Aorta (tissue), 5 donors: ENCODE measurements at regions not wholly inside any gene's neighbourhood (a gene's known extent, or its start where the extent isn't known, plus 50 kb on each side); places are given as distances from the start of the nearest gene placed in this dataset.

Experiments used
- ATAC-seq: fragments of 200-7000 bp; cut with Tn5 transposase; one replicate; pipeline ENCODE4 v1.9.1; 2022; ENCODE audit warnings: moderate library complexity; ENCODE audit not compliant: low FRiP score
- DNase-seq, 2 donors: peaks; one replicate each; pipeline ENCODE4 v3.0.0-alpha.2; 2020
- H3K27ac ChIP-seq, 2 donors: one replicate each; pipeline ENCODE4 v1.5.1; 2013; ENCODE audit warnings: low read length in 2 of 2, mild to moderate bottlenecking in 2 of 2, moderate library complexity in 2 of 2, control low read depth in 1 of 2, inconsistent platforms in 1 of 2, low read depth in 1 of 2
- H3K27me3 ChIP-seq, 2 donors: one replicate each; pipeline ENCODE4 v1.6.1; 2013; ENCODE audit warnings: control low read depth in 1 of 2, low read length in 1 of 2, mild to moderate bottlenecking in 1 of 2, moderate library complexity in 1 of 2; ENCODE audit not compliant: insufficient read depth in 2 of 2, control insufficient read depth in 1 of 2
- H3K36me3 ChIP-seq, 2 donors: one replicate each; pipeline ENCODE4 v1.6.1; 2013; ENCODE audit warnings: control low read depth in 1 of 2, low read length in 1 of 2, mild to moderate bottlenecking in 1 of 2; ENCODE audit not compliant: insufficient read depth in 2 of 2, control insufficient read depth in 1 of 2
- H3K4me1 ChIP-seq, 2 donors: one replicate each; pipeline ENCODE4 v1.6.1; 2013; ENCODE audit warnings: low read length in 2 of 2, control low read depth in 1 of 2, mild to moderate bottlenecking in 1 of 2, moderate library complexity in 1 of 2; ENCODE audit not compliant: insufficient read depth in 2 of 2, control insufficient read depth in 1 of 2
- H3K4me3 ChIP-seq, 2 donors: one replicate each; pipeline ENCODE4 v1.5.1; 2013; ENCODE audit warnings: low read length in 2 of 2, control low read depth in 1 of 2, mild to moderate bottlenecking in 1 of 2
- H3K9me3 ChIP-seq: one replicate; pipeline ENCODE4 v1.6.1; 2013; ENCODE audit warnings: mild to moderate bottlenecking, low read length; ENCODE audit not compliant: control insufficient read depth
- WGBS, 2 donors: extraction: QIAGEN DNeasy Blood & Tissue Kit; methylation state at CpG; one replicate each; pipeline ENCODE4 v1.1.7; 2013; 5-methylcytosine and 5-hydroxymethylcytosine counted together
- intact Hi-C, 2 donors: fragments of 100-400 bp; cut with DNase I; formaldehyde crosslinking; loops; one replicate each; pipeline versions ENCODE4 v1.14.2 to v1.15.0; 2022
- donor health status: healthy with polysubstance abuse.
- donor health status: Bipolar disorder and iron deficiency.
- donor health status: DM: no; HTN: no; CAD: no.
- donor health status: DM: no; HTN: no; CAD: no.
- donor health status: DM: yes; HTN: yes; CAD: no.

DNA sequence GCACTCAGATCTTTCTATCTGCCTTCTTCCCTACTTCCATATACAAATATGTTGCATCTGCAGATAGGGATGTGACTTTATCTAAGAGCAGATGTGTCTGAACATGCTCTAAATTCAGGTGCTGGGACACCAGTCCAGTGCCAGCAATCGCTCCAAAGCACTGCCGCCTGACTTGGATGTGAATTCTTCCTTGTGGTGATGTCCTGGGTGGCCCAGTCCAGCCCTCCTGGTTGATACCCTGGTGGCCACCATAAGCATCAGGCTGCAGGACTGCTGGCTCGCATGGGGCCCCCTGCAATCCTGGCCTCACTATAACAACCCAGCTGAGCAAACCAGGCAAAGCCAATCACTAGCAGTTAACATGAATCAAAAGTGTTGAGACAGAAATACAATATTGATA is 149.2 kb upstream of the PDE1C start:
- no peak for DNase-seq
- 93 to 96% methylated on average over 3 of the region's 3 CpGs for WGBS, 2 donors
- no peaks in the 10 kb centered on the region for H3K4me1 ChIP-seq

DNA sequence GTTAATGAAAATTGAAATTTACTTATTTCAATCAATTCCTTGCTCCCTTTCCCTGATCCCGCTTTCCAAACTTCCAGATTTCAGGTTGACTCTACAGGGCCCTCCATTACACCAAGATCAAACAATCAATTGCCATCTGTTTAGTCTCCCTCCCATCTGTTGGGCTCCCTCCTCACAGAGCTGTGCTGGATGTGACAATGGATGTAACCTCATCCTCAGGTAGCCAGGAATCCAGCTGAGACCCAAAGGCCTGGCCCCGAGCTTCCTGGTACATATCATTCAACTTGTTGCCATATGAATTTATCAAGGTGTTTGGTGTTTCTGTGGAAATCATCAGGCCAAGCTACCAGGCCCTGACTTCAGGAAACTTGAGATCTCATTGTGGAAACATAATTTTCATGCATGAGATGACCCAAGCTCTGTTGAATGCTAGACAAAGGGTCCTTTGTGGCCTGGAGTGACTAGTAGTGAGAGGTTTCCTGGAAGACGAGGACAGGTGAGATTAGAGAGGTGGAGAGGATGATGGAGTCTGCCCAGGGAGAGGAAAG is 148.6 kb upstream of the PDE1C start:
- H3K9me3 ChIP-seq = no peaks in the 10 kb centered on the region
- H3K27ac ChIP-seq = no peak overlapping the region
- intact Hi-C loops = no loop called here
- H3K4me3 ChIP-seq = no peak overlapping the region
- WGBS, 2 donors = 63 to 79% methylated on average over 3 of the region's 3 CpGs
- no peaks in the 10 kb centered on the region for H3K36me3 ChIP-seq
- ATAC-seq (no peak), DNase-seq (no peak)
- no peaks in the 10 kb centered on the region for H3K4me1 ChIP-seq
- no peaks in the 10 kb centered on the region for H3K27me3 ChIP-seq

More for the DNA sequence above, 149.2 kb upstream of the PDE1C start:
- H3K27me3 ChIP-seq = no peaks in the 10 kb centered on the region
- no peak overlapping the region for H3K4me3 ChIP-seq
- H3K36me3 ChIP-seq = no peaks in the 10 kb centered on the region
- no peak for ATAC-seq
- no peak overlapping the region for H3K27ac ChIP-seq
- H3K9me3 ChIP-seq = no peaks in the 10 kb centered on the region
- intact Hi-C loops = no loop called here

DNA sequence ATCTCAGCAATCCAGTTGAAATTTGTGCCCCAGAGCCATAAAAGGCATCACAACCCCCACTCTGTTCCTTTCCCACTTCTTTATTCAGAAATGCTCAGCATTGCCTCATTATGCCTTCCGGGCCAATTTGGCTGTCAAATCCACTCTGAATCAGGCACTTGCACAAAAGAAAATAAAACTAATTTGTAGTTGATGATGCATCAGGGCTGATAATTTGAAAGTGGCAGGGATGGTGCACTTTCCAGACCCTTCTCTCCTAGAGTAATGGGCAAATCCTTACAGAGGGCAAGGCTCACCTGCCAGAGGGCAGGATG is 147.9 kb upstream of the PDE1C start:
- WGBS, 2 donors = 12 to 25% methylated on average over 1 of the region's 1 CpG
- intact Hi-C loops = no loop called here
- Histone ChIP-seq H3K4me3 (no peak overlapping the region), H3K27me3 (no peaks in the 10 kb centered on the region), H3K9me3 (no peaks in the 10 kb centered on the region), H3K36me3 (no peaks in the 10 kb centered on the region), H3K4me1 (no peaks in the 10 kb centered on the region), H3K27ac (no peak overlapping the region)
- ATAC-seq = no peak
- DNase-seq = no peak

GRCh38 chr7:32217341-32218153 is 147.3 kb upstream of the PDE1C start:
- ATAC-seq = no peak
- intact Hi-C loops = no loop called here

GRCh38 chr7:32216759-32217158 is 146.6 kb upstream of the PDE1C start:
- intact Hi-C loops = no loop called here
- H3K27ac ChIP-seq = no peak overlapping the region

More at GRCh38 chr7:32217341-32218153, 147.3 kb upstream of the PDE1C start:
- 44 to 51% methylated on average over 5 of the region's 5 CpGs for WGBS, 2 donors
- no peak overlapping the region for H3K27ac ChIP-seq
- no peak overlapping the region for H3K4me3 ChIP-seq
- H3K36me3 ChIP-seq = no peaks in the 10 kb centered on the region
- H3K27me3 ChIP-seq = no peaks in the 10 kb centered on the region
- no peaks in the 10 kb centered on the region for H3K4me1 ChIP-seq
- DNase-seq = no peak
- H3K9me3 ChIP-seq = no peaks in the 10 kb centered on the region

GRCh38 chr7:32215697-32216096 is 145.5 kb upstream of the PDE1C start:
- no peaks in the 10 kb centered on the region for H3K27me3 ChIP-seq
- no peak for DNase-seq
- ATAC-seq = no peak
- H3K9me3 ChIP-seq = no peaks in the 10 kb centered on the region
- no peaks in the 10 kb centered on the region for H3K4me1 ChIP-seq
- intact Hi-C loops = no loop called here
- H3K27ac ChIP-seq = no peak overlapping the region
- no peaks in the 10 kb centered on the region for H3K36me3 ChIP-seq
- WGBS, 2 donors = 60 to 79% methylated on average over 1 of the region's 1 CpG
- no peak overlapping the region for H3K4me3 ChIP-seq

More at GRCh38 chr7:32216759-32217158, 146.6 kb upstream of the PDE1C start:
- Histone ChIP-seq H3K36me3 (no peaks in the 10 kb centered on the region), H3K4me1 (no peaks in the 10 kb centered on the region), H3K9me3 (no peaks in the 10 kb centered on the region), H3K27me3 (no peaks in the 10 kb centered on the region), H3K4me3 (no peak overlapping the region)
- DNase-seq (no peak), ATAC-seq (no peak)
- WGBS, 2 donors = 86 to 87% methylated on average over 4 of the region's 4 CpGs

- H3K27ac ChIP-seq = no peak overlapping the region
- no peaks in the 10 kb centered on the region for H3K36me3 ChIP-seq
- no peak overlapping the region for H3K4me3 ChIP-seq
- no peak for ATAC-seq
- H3K4me1 ChIP-seq = no peaks in the 10 kb centered on the region
- H3K9me3 ChIP-seq = no peaks in the 10 kb centered on the region
- no peaks in the 10 kb centered on the region for H3K27me3 ChIP-seq
- 97 to 98% methylated on average over 4 of the region's 4 CpGs for WGBS, 2 donors
- DNase-seq = no peak
- intact Hi-C loops = loop anchor here in 1 of 2 donors (5.0 kb wide), 1 partner anchor 132 kb away; no protein-coding TSS in a partner anchor
Measured at GRCh38 chr7:32214913-32215312, 144.7 kb upstream of the PDE1C start.

- Histone ChIP-seq H3K27me3 (no peaks in the 10 kb centered on the region), H3K9me3 (no peaks in the 10 kb centered on the region), H3K4me3 (no peak overlapping the region), H3K36me3 (no peaks in the 10 kb centered on the region), H3K27ac (no peak overlapping the region), H3K4me1 (no peaks in the 10 kb centered on the region)
- no peak for ATAC-seq
- WGBS, 2 donors = 89 to 91% methylated on average over 7 of the region's 7 CpGs
- intact Hi-C loops = loop anchor here in 1 of 2 donors (5.0 kb wide), 1 partner anchor 135 kb away; no protein-coding TSS in a partner anchor
- no peak for DNase-seq
Measured at GRCh38 chr7:32212321-32212720, 142.1 kb upstream of the PDE1C start.

GRCh38 chr7:32206987-32207386 is 136.8 kb upstream of the PDE1C start:
- H3K4me3 ChIP-seq = no peak overlapping the region
- no peaks in the 10 kb centered on the region for H3K4me1 ChIP-seq
- intact Hi-C loops = loop anchor here in 1 of 2 donors (2.0 to 10.0 kb wide), 2 partner anchors 138 to 462 kb away; no protein-coding TSS in a partner anchor
- no peaks in the 10 kb centered on the region for H3K36me3 ChIP-seq
- 22 to 31% methylated on average over 8 of the region's 8 CpGs for WGBS, 2 donors
- H3K27ac ChIP-seq = no peak overlapping the region
- DNase-seq (no peak), ATAC-seq (no peak)
- H3K27me3 ChIP-seq = no peaks in the 10 kb centered on the region
- H3K9me3 ChIP-seq = no peaks in the 10 kb centered on the region
